Mesothelial cell of epicardium (in vitro differentiated cells): ENCODE measurements at regions not wholly inside any gene's neighbourhood (a gene's known extent, or its start where the extent isn't known, plus 50 kb on each side); places are given as distances from the start of the nearest gene placed in this dataset.

ENCODE experiments used
- DNase-seq, 2 experiments: peaks; one replicate each; pipeline ENCODE4 v3.0.0; 2021; ENCODE audit warnings: low spot score in 2 of 2; ENCODE audit not compliant: unreplicated experiment in 2 of 2
- H3K27ac Mint-ChIP-seq: 2 replicates; pipeline ENCODE4 v1.8.0; 2021; ENCODE audit warnings: mixed read lengths
- H3K27me3 Mint-ChIP-seq: 2 replicates; pipeline ENCODE4 v1.8.0; 2021; ENCODE audit warnings: low read depth, mixed read lengths
- H3K36me3 Mint-ChIP-seq: 2 replicates; pipeline ENCODE4 v1.8.0; 2021; ENCODE audit warnings: mixed read lengths
- H3K4me1 Mint-ChIP-seq: 2 replicates; pipeline ENCODE4 v1.8.0; 2021; ENCODE audit warnings: mixed read lengths
- H3K4me3 Mint-ChIP-seq: 2 replicates; pipeline ENCODE4 v1.8.0; 2021; ENCODE audit warnings: mild to moderate bottlenecking, moderate library complexity, mixed read lengths
- H3K9me3 Mint-ChIP-seq: 2 replicates; pipeline ENCODE4 v1.8.0; 2021; ENCODE audit warnings: mixed read lengths
- CTCF ChIP-seq: fragments of 200-600 bp; sonication (generic); IDR thresholded peaks from one replicate; pipeline ENCODE4 v1.5.0; 2021; ENCODE audit warnings: antibody characterized with exemption; ENCODE audit not compliant: unreplicated experiment

DNA sequence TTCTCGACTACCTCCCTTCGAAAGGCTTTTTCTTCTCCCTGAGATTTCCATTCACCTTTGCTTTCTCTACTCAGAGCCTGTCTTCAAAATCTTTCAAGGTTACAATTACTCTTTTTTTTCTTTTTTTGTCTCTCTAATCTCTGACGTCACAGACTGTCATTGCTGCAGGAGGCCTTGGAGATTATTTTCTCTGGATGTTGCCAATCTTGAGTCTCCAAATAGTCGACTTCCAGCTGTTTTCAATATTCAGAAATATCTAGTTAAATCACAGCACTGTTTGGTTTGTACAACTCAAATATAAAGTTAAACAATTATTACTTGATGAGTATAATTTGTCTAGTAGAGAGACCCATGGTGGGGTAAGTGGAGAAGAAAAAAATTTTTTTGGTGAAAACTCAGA, 359.0 kb upstream of the BOD1L1 start:
- H3K27me3 Mint-ChIP-seq = no peaks in the 10 kb centered on the region
- no peak for DNase-seq
- H3K4me1 Mint-ChIP-seq = peaks cover 10% of the 10 kb centered on the region
- H3K36me3 Mint-ChIP-seq = no peaks in the 10 kb centered on the region
- TF ChIP-seq CTCF = no peak
- no peak overlapping the region for H3K27ac Mint-ChIP-seq
- no peak overlapping the region for H3K4me3 Mint-ChIP-seq
- H3K9me3 Mint-ChIP-seq = no peaks in the 10 kb centered on the region

DNA sequence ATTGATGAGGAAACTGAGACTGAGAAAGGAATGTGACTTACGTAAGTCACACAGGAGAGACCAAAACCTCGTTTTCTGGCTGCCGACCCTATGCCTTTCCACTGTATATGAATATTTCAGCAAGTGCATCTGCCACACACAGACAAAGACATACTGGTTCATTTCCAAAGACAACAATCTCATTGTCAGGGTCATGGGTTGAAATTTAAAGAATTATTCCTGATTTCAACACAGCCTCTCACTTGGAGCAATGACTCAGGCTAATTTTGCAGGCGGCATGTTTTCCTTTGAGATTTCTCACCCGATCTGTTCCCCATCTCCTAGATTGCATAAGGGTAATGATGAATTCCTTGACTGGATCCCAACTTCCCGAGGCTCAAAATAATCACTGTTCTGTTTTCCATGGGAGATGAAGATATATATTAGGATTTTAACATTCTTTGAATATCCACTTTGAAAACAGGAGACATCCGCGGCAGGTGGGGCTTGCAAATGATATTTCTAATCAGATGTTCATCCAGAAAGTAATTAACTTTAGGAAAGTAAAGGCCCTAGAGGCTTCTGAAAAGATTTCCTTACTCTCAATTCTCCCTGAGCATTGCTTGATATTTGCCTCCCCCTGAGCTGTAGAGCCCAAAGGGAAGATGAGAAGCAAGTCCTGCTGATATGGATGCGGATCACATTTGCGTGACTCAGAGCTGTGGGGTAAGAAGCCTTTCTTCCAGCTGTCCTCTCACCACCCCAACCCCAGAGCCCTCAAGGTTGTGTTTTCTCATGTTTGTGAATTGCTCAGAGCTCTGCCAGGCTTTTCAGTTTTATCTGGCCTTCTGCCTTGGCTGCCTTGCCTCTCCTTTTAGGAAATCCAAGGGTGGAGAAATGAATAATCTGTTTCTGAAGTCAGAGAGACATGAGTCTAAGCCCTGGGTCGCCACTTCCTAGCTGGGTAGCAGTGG, 361.1 kb upstream of the BOD1L1 start:
- Mint-ChIP-seq H3K27me3 (no peaks in the 10 kb centered on the region), H3K36me3 (no peaks in the 10 kb centered on the region), H3K27ac (no peak overlapping the region), H3K4me3 (no peak overlapping the region), H3K9me3 (no peaks in the 10 kb centered on the region), H3K4me1 (peaks cover 10% of the 10 kb centered on the region)
- no peak for DNase-seq
- TF ChIP-seq CTCF = no peak

DNA sequence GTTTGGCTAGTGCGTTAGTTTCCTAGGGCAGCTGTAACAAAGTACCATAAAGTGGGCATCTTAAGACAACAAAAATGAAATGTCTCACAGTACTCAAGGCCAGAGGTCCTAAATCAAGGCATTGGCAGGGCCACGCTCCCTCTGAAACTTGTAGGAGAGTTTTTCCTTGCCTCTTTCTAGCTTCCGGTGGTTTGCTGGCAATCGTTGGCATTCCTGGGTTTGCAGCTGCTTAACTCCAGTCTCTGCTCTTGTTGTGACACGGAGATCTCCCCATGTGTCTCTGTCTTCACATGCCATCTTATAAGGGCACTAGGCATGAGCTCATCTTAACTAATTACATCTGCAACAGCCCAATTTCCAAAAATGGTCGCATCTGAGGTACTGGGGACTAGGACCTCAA, 362.0 kb upstream of the BOD1L1 start:
- Mint-ChIP-seq H3K27me3 (no peaks in the 10 kb centered on the region), H3K4me1 (peaks cover 10% of the 10 kb centered on the region), H3K4me3 (no peak overlapping the region), H3K36me3 (no peaks in the 10 kb centered on the region), H3K27ac (no peak overlapping the region), H3K9me3 (no peaks in the 10 kb centered on the region)
- no peak for TF ChIP-seq CTCF
- no peak for DNase-seq

GRCh38 chr4:13990596-13991589, 363.4 kb upstream of the BOD1L1 start:
- Mint-ChIP-seq H3K4me3 (no peak overlapping the region), H3K36me3 (no peaks in the 10 kb centered on the region), H3K9me3 (no peaks in the 10 kb centered on the region), H3K4me1 (peaks cover 10% of the 10 kb centered on the region), H3K27me3 (no peaks in the 10 kb centered on the region), H3K27ac (no peak overlapping the region)
- DNase-seq = no peak
- TF ChIP-seq CTCF = no peak

- Mint-ChIP-seq H3K9me3 (no peaks in the 10 kb centered on the region), H3K4me1 (peaks cover 10% of the 10 kb centered on the region), H3K4me3 (no peak overlapping the region), H3K27me3 (no peaks in the 10 kb centered on the region), H3K36me3 (no peaks in the 10 kb centered on the region), H3K27ac (no peak overlapping the region)
- TF ChIP-seq CTCF = no peak
- no peak for DNase-seq
Observed at GRCh38 chr4:13992041-13992440, 364.5 kb upstream of the BOD1L1 start.
